Mesenchymal stem cell (in vitro differentiated cells and primary cell): ENCODE measurements at regions not wholly inside any gene's neighbourhood (a gene's known extent, or its start where the extent isn't known, plus 50 kb on each side); places are given as distances from the start of the nearest gene placed in this dataset.

Experiments
- DNase-seq: peaks from one replicate; pipeline ENCODE4 v3.0.0-alpha.2; 2013
- H2AFZ ChIP-seq: one replicate; pipeline ENCODE4 v1.6.1; 2013; ENCODE audit warnings: low read depth, mild to moderate bottlenecking, control low read depth, inconsistent platforms, low read length, moderate library complexity
- H2AK5ac ChIP-seq: 2 replicates; pipeline ENCODE4 v1.6.1; 2013; ENCODE audit warnings: low read length, moderate library complexity, mild to moderate bottlenecking, inconsistent platforms; ENCODE audit not compliant: severe bottlenecking
- H2BK120ac ChIP-seq: one replicate; pipeline ENCODE4 v1.6.1; 2013; ENCODE audit warnings: low read depth, mild to moderate bottlenecking, inconsistent platforms, low read length, moderate library complexity
- H2BK12ac ChIP-seq, 2 experiments: one replicate each; pipeline ENCODE4 v1.6.1; 2013; ENCODE audit warnings: inconsistent platforms in 2 of 2, low read length in 2 of 2, mild to moderate bottlenecking in 2 of 2, moderate library complexity in 2 of 2, control low read depth in 1 of 2
- H2BK15ac ChIP-seq: one replicate; pipeline ENCODE4 v1.6.1; 2013; ENCODE audit warnings: mild to moderate bottlenecking, low read depth, inconsistent platforms; ENCODE audit not compliant: poor library complexity, severe bottlenecking
- H2BK5ac ChIP-seq: 2 replicates; pipeline ENCODE4 v1.6.1; 2013; ENCODE audit warnings: low read depth, mild to moderate bottlenecking, low read length, control low read depth, inconsistent platforms; ENCODE audit not compliant: poor library complexity, severe bottlenecking
- H3K14ac ChIP-seq, 2 experiments: one replicate each; pipeline ENCODE4 v1.6.1; 2013; ENCODE audit warnings: inconsistent platforms in 2 of 2, low read length in 2 of 2, control low read depth in 1 of 2, mild to moderate bottlenecking in 1 of 2, moderate library complexity in 1 of 2
- H3K18ac ChIP-seq, 2 experiments: one replicate each; pipeline ENCODE4 v1.6.1; 2013; ENCODE audit warnings: inconsistent platforms in 2 of 2, low read length in 2 of 2, control low read depth in 1 of 2, low read depth in 1 of 2, mild to moderate bottlenecking in 1 of 2
- H3K23ac ChIP-seq, 2 experiments: one replicate each; pipeline ENCODE4 v1.6.1; 2013; ENCODE audit warnings: inconsistent platforms in 2 of 2, low read length in 2 of 2, mild to moderate bottlenecking in 2 of 2, moderate library complexity in 2 of 2, control low read depth in 1 of 2
- H3K27ac ChIP-seq: 2 replicates; pipeline ENCODE4 v1.5.1; 2013; ENCODE audit warnings: mild to moderate bottlenecking, moderate library complexity, low read length, control low read depth, inconsistent platforms; ENCODE audit not compliant: poor library complexity, severe bottlenecking
- H3K27me3 ChIP-seq, 2 experiments: 2 replicates each; pipeline versions ENCODE4 v1.6.1 to v1.7.0; 2013; ENCODE audit warnings: low read length in 2 of 2, mild to moderate bottlenecking in 2 of 2, moderate library complexity in 2 of 2, control low read depth in 1 of 2, inconsistent platforms in 1 of 2; ENCODE audit not compliant: control insufficient read depth in 1 of 2, insufficient read depth in 1 of 2
- H3K36me3 ChIP-seq, 2 experiments: 2 replicates each; pipeline versions ENCODE4 v1.6.1 to v1.7.0; 2013; ENCODE audit warnings: low read length in 2 of 2, control low read depth in 1 of 2, inconsistent platforms in 1 of 2, low read depth in 1 of 2, mild to moderate bottlenecking in 1 of 2; ENCODE audit not compliant: insufficient read depth in 2 of 2, control insufficient read depth in 1 of 2
- H3K4ac ChIP-seq, 2 experiments: one replicate each; pipeline ENCODE4 v1.6.1; 2013; ENCODE audit warnings: inconsistent platforms in 2 of 2, low read length in 2 of 2, mild to moderate bottlenecking in 2 of 2, moderate library complexity in 2 of 2, control low read depth in 1 of 2, low read depth in 1 of 2
- H3K4me1 ChIP-seq: 2 replicates; pipeline ENCODE4 v1.6.1; 2013; ENCODE audit warnings: low read depth, low read length, control low read depth; ENCODE audit not compliant: control insufficient read depth, insufficient read depth
- H3K4me2 ChIP-seq: 2 replicates; pipeline ENCODE4 v1.6.1; 2013; ENCODE audit warnings: low read length, mild to moderate bottlenecking, inconsistent platforms; ENCODE audit not compliant: poor library complexity, severe bottlenecking
- H3K4me3 ChIP-seq, 2 experiments: 2 replicates each; pipeline versions ENCODE4 v1.5.1 to v1.7.0; 2013; ENCODE audit warnings: low read length in 2 of 2, mild to moderate bottlenecking in 2 of 2, control low read depth in 1 of 2, low read depth in 1 of 2; ENCODE audit not compliant: insufficient read depth in 1 of 2
- H3K79me1 ChIP-seq: replicated peaks from 2 replicates; pipeline ENCODE4 v1.6.1; 2013; ENCODE audit warnings: mild to moderate bottlenecking, control low read depth, low read length, inconsistent platforms; ENCODE audit not compliant: poor library complexity, severe bottlenecking
- H3K9ac ChIP-seq: 2 replicates; pipeline ENCODE4 v1.7.0; 2013; ENCODE audit warnings: mild to moderate bottlenecking, low read length, moderate library complexity
- H3K9me3 ChIP-seq: 2 replicates; pipeline ENCODE4 v1.7.0; 2013; ENCODE audit warnings: mild to moderate bottlenecking, low read length; ENCODE audit not compliant: control insufficient read depth
- H4K8ac ChIP-seq: one replicate; pipeline ENCODE4 v1.6.1; 2013; ENCODE audit warnings: inconsistent platforms, mild to moderate bottlenecking, low read length, moderate library complexity
- H4K91ac ChIP-seq: one replicate; pipeline ENCODE4 v1.6.1; 2013; ENCODE audit warnings: mild to moderate bottlenecking, low read length, inconsistent platforms
- WGBS: methylation state at CpG from one replicate; pipeline ENCODE4 v1.1.7; 2013; ENCODE audit warnings: mixed read lengths; 5-methylcytosine and 5-hydroxymethylcytosine counted together

GRCh38 chr14:35971965-35972630 lies 146.0 kb downstream of the BRMS1L start:
- Histone ChIP-seq H3K14ac (no peak overlapping the region), H3K4me1 (no peaks in the 10 kb centered on the region), H3K27ac (no peak overlapping the region), H3K23ac (no peak overlapping the region), H4K8ac (no peak overlapping the region), H3K27me3 (peaks cover 0 to 4% of the 10 kb centered on the region in 2 experiments), H3K4me2 (no peak overlapping the region), H3K4ac (no peak overlapping the region), H4K91ac (no peak overlapping the region), H2BK5ac (no peak overlapping the region), H3K9ac (no peak overlapping the region), H3K9me3 (no peaks in the 10 kb centered on the region), H3K4me3 (no peak overlapping the region), H2BK12ac (no peak overlapping the region), H2AFZ (no peak overlapping the region), H3K18ac (no peak overlapping the region), H2BK120ac (no peak overlapping the region), H2AK5ac (no peak overlapping the region), H3K79me1 (no peaks in the 10 kb centered on the region), H3K36me3 (no peaks in the 10 kb centered on the region), H2BK15ac (no peak overlapping the region)
- WGBS, result 81% methylated on average over 1 of the region's 1 CpG
- no peak for DNase-seq

- Histone ChIP-seq H4K91ac (no peak overlapping the region), H3K14ac (no peak overlapping the region), H2AK5ac (no peak overlapping the region), H3K23ac (no peak overlapping the region), H3K18ac (no peak overlapping the region), H2BK15ac (no peak overlapping the region), H3K9ac (no peak overlapping the region), H2AFZ (no peak overlapping the region), H3K4me3 (no peak overlapping the region), H3K36me3 (no peaks in the 10 kb centered on the region), H3K27me3 (peaks cover 0 to 8% of the 10 kb centered on the region in 2 experiments), H3K4me2 (no peak overlapping the region), H2BK12ac (no peak overlapping the region), H3K9me3 (no peaks in the 10 kb centered on the region), H2BK120ac (no peak overlapping the region), H4K8ac (no peak overlapping the region), H3K79me1 (no peaks in the 10 kb centered on the region), H2BK5ac (no peak overlapping the region), H3K27ac (no peak overlapping the region), H3K4me1 (no peaks in the 10 kb centered on the region), H3K4ac (no peak overlapping the region)
- WGBS, result 76% methylated on average over 3 of the region's 3 CpGs
- no peak for DNase-seq
Measured at GRCh38 chr14:35969310-35969709, 143.2 kb downstream of the BRMS1L start.

GRCh38 chr14:35965400-35965799 lies 139.3 kb downstream of the BRMS1L start:
- Histone ChIP-seq H3K27me3 (peaks cover 0 to 8% of the 10 kb centered on the region in 2 experiments), H2BK15ac (no peak overlapping the region), H3K36me3 (no peaks in the 10 kb centered on the region), H3K14ac (no peak overlapping the region), H3K4me3 (no peak overlapping the region), H3K4me2 (no peak overlapping the region), H2BK12ac (no peak overlapping the region), H2BK120ac (no peak overlapping the region), H3K79me1 (no peaks in the 10 kb centered on the region), H3K23ac (no peak overlapping the region), H3K4ac (no peak overlapping the region), H2AFZ (no peak overlapping the region), H2AK5ac (no peak overlapping the region), H3K4me1 (no peaks in the 10 kb centered on the region), H3K9ac (no peak overlapping the region), H2BK5ac (no peak overlapping the region), H3K9me3 (no peaks in the 10 kb centered on the region), H3K18ac (no peak overlapping the region), H4K91ac (no peak overlapping the region), H4K8ac (no peak overlapping the region), H3K27ac (no peak overlapping the region)
- no peak for DNase-seq
- WGBS, result no CpG with 5 or more reads among the region's 2 CpGs

DNA sequence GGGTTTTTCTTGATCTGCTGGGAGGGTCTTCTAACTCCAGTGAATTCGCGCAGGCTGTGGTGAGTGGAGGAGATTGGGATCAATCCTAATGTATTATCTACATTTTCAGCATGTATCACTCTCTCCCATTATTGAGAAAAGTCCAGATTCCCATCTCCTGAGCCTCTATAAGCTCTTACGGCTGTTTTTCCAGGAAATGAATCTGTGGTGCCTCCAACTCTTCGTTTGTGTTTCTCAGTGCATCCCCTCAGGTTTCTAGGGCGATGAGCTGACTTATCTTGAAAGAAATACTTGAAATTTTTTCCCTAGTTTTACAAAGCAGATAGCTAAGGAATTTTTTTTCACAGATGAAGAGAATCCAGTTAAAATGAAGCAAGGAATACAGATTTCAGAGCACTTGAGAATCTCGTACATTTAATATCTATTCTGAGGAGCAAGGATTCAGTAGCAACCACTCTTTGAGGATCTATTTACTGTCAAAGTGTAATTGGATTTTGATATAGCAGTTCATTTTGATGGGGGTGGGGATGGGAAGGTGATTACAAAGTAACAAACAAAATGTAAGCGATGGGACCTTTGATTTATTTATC lies 138.7 kb downstream of the BRMS1L start:
- Histone ChIP-seq H3K18ac (no peak overlapping the region), H3K4ac (no peak overlapping the region), H2AK5ac (no peak overlapping the region), H2BK12ac (no peak overlapping the region), H3K4me1 (no peaks in the 10 kb centered on the region), H2AFZ (no peak overlapping the region), H2BK15ac (no peak overlapping the region), H2BK5ac (no peak overlapping the region), H4K91ac (no peak overlapping the region), H3K23ac (no peak overlapping the region), H3K9me3 (no peaks in the 10 kb centered on the region), H3K4me2 (no peak overlapping the region), H3K36me3 (no peaks in the 10 kb centered on the region), H3K79me1 (no peaks in the 10 kb centered on the region), H2BK120ac (no peak overlapping the region), H3K27me3 (peaks cover 0 to 8% of the 10 kb centered on the region in 2 experiments), H3K27ac (no peak overlapping the region), H3K4me3 (no peak overlapping the region), H3K14ac (no peak overlapping the region), H4K8ac (no peak overlapping the region), H3K9ac (no peak overlapping the region)
- DNase-seq, result no peak
- WGBS, result 66% methylated on average over 4 of the region's 7 CpGs
